Neural progenitor cell (in vitro differentiated cells): ENCODE measurements at regions not wholly inside any gene's neighbourhood (a gene's known extent, or its start where the extent isn't known, plus 50 kb on each side); places are given as distances from the start of the nearest gene placed in this dataset.

Experiments
- DNase-seq: peaks from one replicate; pipeline ENCODE4 v3.0.0-alpha.2; 2016; ENCODE audit warnings: low spot score
- H2AFZ ChIP-seq: fragments of 200-600 bp; sonication (generic); replicated peaks from 2 replicates; pipeline ENCODE4 v1.6.1; 2016; ENCODE audit warnings: antibody characterized with exemption
- H3F3A ChIP-seq: fragments of 200-600 bp; sonication (generic); 2 replicates; pipeline ENCODE4 v1.6.1; 2016; ENCODE audit warnings: antibody characterized with exemption, low read depth
- H3K27ac ChIP-seq: fragments of 200-600 bp; sonication (generic); 2 replicates; pipeline ENCODE4 v1.5.1; 2016; ENCODE audit warnings: mild to moderate bottlenecking
- H3K27me3 ChIP-seq: fragments of 200-600 bp; sonication (generic); 2 replicates; pipeline ENCODE4 v1.6.1; 2016; ENCODE audit warnings: mild to moderate bottlenecking, moderate library complexity
- H3K36me3 ChIP-seq: fragments of 200-600 bp; sonication (generic); 2 replicates; pipeline ENCODE4 v1.5.1; 2016
- H3K4me1 ChIP-seq: fragments of 200-600 bp; sonication (generic); 2 replicates; pipeline ENCODE4 v1.6.1; 2016; ENCODE audit warnings: mixed run types
- H3K4me2 ChIP-seq: fragments of 200-600 bp; sonication (generic); 2 replicates; pipeline ENCODE4 v1.6.1; 2016
- H3K4me3 ChIP-seq: fragments of 200-600 bp; sonication (generic); 2 replicates; pipeline ENCODE4 v1.5.1; 2016
- H3K79me2 ChIP-seq: fragments of 200-600 bp; sonication (generic); 2 replicates; pipeline ENCODE4 v1.6.1; 2016; ENCODE audit warnings: low read depth
- H3K9ac ChIP-seq: fragments of 200-600 bp; sonication (generic); 2 replicates; pipeline ENCODE4 v1.6.1; 2016
- H3K9me3 ChIP-seq: fragments of 200-600 bp; sonication (generic); 2 replicates; pipeline ENCODE4 v1.5.1; 2016; ENCODE audit warnings: low read depth
- H4K20me1 ChIP-seq: fragments of 200-600 bp; sonication (generic); 2 replicates; pipeline ENCODE4 v1.6.1; 2016; ENCODE audit warnings: low read depth
- H3K27ac Mint-ChIP-seq: 3 replicates; pipeline ENCODE4 v1.8.0; 2021; ENCODE audit warnings: mixed read lengths
- H3K27me3 Mint-ChIP-seq: 2 replicates; pipeline ENCODE4 v1.8.0; 2022; ENCODE audit warnings: low read depth, mild to moderate bottlenecking, inconsistent platforms, moderate library complexity, mixed read lengths; ENCODE audit not compliant: insufficient read depth
- H3K36me3 Mint-ChIP-seq: 3 replicates; pipeline ENCODE4 v1.8.0; 2021; ENCODE audit warnings: mixed read lengths
- H3K4me1 Mint-ChIP-seq: 3 replicates; pipeline ENCODE4 v1.8.0; 2021; ENCODE audit warnings: mixed read lengths
- H3K4me3 Mint-ChIP-seq: 3 replicates; pipeline ENCODE4 v1.8.0; 2021; ENCODE audit warnings: mild to moderate bottlenecking, moderate library complexity, mixed read lengths
- H3K9me3 Mint-ChIP-seq: 3 replicates; pipeline ENCODE4 v1.8.0; 2020; ENCODE audit warnings: mixed read lengths
- EZH2 ChIP-seq: fragments of 200-600 bp; sonication (generic); IDR thresholded peaks from 2 replicates; pipeline ENCODE4 v1.6.1; 2017; ENCODE audit warnings: antibody characterized with exemption, mild to moderate bottlenecking, moderate library complexity
- EZH2phosphoT487 ChIP-seq: fragments of 200-600 bp; sonication (generic); IDR thresholded peaks from 2 replicates; pipeline ENCODE4 v1.6.1; 2017; ENCODE audit warnings: antibody characterized with exemption
- TF ChIP-seq, protein P1 (sequence below): fragments of 200-600 bp; sonication (generic); IDR thresholded peaks from 2 replicates; pipeline ENCODE4 v1.5.1; 2017; ENCODE audit warnings: antibody characterized with exemption, mild to moderate bottlenecking

DNA sequence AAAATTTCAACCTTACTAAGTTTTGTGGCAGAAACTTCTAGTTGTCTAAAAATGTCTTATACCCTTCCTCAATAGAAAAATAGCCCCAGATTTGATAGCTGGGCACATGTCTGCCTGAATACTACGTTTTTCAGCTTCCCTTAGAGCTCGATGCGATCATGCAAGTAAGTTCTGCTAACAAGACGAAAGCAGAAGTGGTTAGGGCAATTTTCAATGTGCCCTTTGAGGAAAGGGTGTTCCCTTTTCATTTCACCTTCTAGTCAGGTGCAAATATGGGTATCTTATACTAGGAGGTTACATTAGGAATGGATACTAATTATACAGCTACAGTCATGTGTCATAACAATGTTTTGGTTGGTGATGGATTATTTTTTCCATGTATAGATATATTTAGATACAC lies 1572.1 kb upstream of the LRRTM1 start:
- Mint-ChIP-seq H3K9me3 (no peaks in the 10 kb centered on the region), H3K27me3 (peaks cover 2% of the 10 kb centered on the region), H3K4me3 (no peak overlapping the region), H3K36me3 (no peaks in the 10 kb centered on the region), H3K4me1 (no peaks in the 10 kb centered on the region), H3K27ac (no peak overlapping the region)
- Histone ChIP-seq H3F3A (no peaks in the 10 kb centered on the region), H2AFZ (no peak overlapping the region), H3K9me3 (no peaks in the 10 kb centered on the region), H3K4me3 (no peak overlapping the region), H3K27me3 (no peaks in the 10 kb centered on the region), H3K9ac (no peak overlapping the region), H3K36me3 (no peaks in the 10 kb centered on the region), H4K20me1 (no peaks in the 10 kb centered on the region), H3K79me2 (no peaks in the 10 kb centered on the region), H3K4me2 (no peak overlapping the region), H3K4me1 (no peaks in the 10 kb centered on the region), H3K27ac (no peak overlapping the region)
- DNase-seq: no peak
- TF ChIP-seq EZH2: no peak
- no peak for TF ChIP-seq EZH2phosphoT487
- TF ChIP-seq, protein P1, sequence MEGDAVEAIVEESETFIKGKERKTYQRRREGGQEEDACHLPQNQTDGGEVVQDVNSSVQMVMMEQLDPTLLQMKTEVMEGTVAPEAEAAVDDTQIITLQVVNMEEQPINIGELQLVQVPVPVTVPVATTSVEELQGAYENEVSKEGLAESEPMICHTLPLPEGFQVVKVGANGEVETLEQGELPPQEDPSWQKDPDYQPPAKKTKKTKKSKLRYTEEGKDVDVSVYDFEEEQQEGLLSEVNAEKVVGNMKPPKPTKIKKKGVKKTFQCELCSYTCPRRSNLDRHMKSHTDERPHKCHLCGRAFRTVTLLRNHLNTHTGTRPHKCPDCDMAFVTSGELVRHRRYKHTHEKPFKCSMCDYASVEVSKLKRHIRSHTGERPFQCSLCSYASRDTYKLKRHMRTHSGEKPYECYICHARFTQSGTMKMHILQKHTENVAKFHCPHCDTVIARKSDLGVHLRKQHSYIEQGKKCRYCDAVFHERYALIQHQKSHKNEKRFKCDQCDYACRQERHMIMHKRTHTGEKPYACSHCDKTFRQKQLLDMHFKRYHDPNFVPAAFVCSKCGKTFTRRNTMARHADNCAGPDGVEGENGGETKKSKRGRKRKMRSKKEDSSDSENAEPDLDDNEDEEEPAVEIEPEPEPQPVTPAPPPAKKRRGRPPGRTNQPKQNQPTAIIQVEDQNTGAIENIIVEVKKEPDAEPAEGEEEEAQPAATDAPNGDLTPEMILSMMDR: no peak

DNA sequence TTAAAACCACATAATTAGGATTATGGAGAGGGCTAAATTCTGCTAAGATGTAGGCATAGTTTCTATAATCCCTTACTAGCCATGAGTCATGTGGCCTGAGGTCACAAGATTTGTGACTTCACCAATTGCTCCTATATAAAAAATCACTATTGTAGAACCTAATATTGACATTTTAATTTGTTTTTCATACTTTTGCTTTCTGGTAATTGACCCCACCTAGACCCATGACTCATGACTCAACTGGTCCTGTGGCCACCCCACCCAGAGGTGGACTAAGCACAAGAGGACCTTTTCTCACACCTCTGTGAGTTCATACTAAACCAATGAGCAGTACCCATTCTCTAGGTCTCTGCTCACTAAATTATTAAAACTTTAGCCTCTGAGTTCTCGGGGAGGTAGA lies 1567.5 kb upstream of the LRRTM1 start:
- Mint-ChIP-seq H3K27ac (no peak overlapping the region), H3K4me3 (no peak overlapping the region), H3K36me3 (no peaks in the 10 kb centered on the region), H3K27me3 (no peaks in the 10 kb centered on the region), H3K9me3 (no peaks in the 10 kb centered on the region), H3K4me1 (no peaks in the 10 kb centered on the region)
- no peak for DNase-seq
- Histone ChIP-seq H4K20me1 (no peaks in the 10 kb centered on the region), H2AFZ (no peak overlapping the region), H3K9me3 (no peaks in the 10 kb centered on the region), H3K9ac (no peak overlapping the region), H3K27ac (no peak overlapping the region), H3K4me2 (no peak overlapping the region), H3K36me3 (no peaks in the 10 kb centered on the region), H3K79me2 (no peaks in the 10 kb centered on the region), H3K4me3 (no peak overlapping the region), H3K4me1 (no peaks in the 10 kb centered on the region), H3F3A (no peaks in the 10 kb centered on the region), H3K27me3 (no peaks in the 10 kb centered on the region)
- TF ChIP-seq, protein P1: no peak
- no peak for TF ChIP-seq EZH2phosphoT487
- no peak for TF ChIP-seq EZH2

DNA sequence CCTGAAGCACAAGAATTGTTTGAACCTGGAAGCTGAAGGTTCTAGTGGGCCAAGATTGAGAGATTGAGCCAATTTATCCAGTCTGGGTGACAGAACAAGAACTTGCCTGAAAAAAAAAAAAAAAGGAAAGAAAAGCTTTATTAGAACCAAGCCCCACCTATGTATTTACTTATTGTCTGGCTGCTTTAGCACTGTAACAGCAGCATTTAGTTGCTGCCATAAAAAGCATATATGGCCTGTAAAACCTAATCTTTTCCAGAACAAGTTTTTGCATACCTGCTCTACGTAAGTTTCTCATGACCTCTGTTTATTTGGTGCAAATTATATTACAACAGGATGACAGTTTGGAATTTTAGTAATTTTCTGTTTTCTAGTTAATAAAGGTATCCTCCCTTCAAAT lies 1565.6 kb upstream of the LRRTM1 start:
- Histone ChIP-seq H3K36me3 (no peaks in the 10 kb centered on the region), H3K4me1 (no peaks in the 10 kb centered on the region), H3F3A (no peaks in the 10 kb centered on the region), H3K27me3 (no peaks in the 10 kb centered on the region), H3K79me2 (no peaks in the 10 kb centered on the region), H3K9ac (no peak overlapping the region), H4K20me1 (no peaks in the 10 kb centered on the region), H3K4me2 (no peak overlapping the region), H2AFZ (no peak overlapping the region), H3K27ac (no peak overlapping the region), H3K9me3 (no peaks in the 10 kb centered on the region), H3K4me3 (no peak overlapping the region)
- no peaks in the 10 kb centered on the region for H3K4me1 Mint-ChIP-seq
- H3K9me3 Mint-ChIP-seq: no peaks in the 10 kb centered on the region
- H3K36me3 Mint-ChIP-seq: no peaks in the 10 kb centered on the region
- TF ChIP-seq EZH2: no peak
- TF ChIP-seq, protein P1: no peak
- TF ChIP-seq EZH2phosphoT487: no peak
- H3K27me3 Mint-ChIP-seq: no peaks in the 10 kb centered on the region
- no peak overlapping the region for H3K27ac Mint-ChIP-seq
- DNase-seq: no peak
- H3K4me3 Mint-ChIP-seq: no peak overlapping the region

DNA sequence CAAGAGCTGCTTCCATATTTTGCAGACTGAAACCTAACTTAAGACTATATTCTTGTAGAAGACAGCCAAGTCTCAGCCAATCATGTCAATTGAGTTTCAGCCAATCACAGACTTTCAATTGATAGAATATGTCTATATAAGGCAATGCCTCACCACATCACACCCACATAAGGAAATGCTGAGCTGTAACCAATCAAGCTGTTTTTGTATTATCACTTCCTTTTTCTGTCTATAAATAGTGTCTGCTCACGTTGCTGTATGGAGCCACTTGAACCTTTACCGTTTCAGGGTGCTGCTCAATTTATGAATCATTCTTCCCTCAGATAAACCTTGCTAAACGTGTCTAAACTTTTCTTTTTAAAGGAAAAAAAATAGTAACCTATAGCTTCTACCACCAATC lies 1554.4 kb upstream of the LRRTM1 start:
- H3K4me1 Mint-ChIP-seq: no peaks in the 10 kb centered on the region
- no peaks in the 10 kb centered on the region for H3K27me3 ChIP-seq

More for the DNA sequence above, 1554.4 kb upstream of the LRRTM1 start:
- Histone ChIP-seq H4K20me1 (no peaks in the 10 kb centered on the region), H3F3A (no peaks in the 10 kb centered on the region), H2AFZ (no peak overlapping the region), H3K9ac (no peak overlapping the region), H3K4me1 (no peaks in the 10 kb centered on the region), H3K4me2 (no peak overlapping the region), H3K36me3 (no peaks in the 10 kb centered on the region), H3K27ac (no peak overlapping the region), H3K4me3 (no peak overlapping the region), H3K9me3 (no peaks in the 10 kb centered on the region), H3K79me2 (no peaks in the 10 kb centered on the region)
- Mint-ChIP-seq H3K27me3 (no peaks in the 10 kb centered on the region), H3K27ac (no peak overlapping the region), H3K4me3 (no peak overlapping the region), H3K36me3 (no peaks in the 10 kb centered on the region), H3K9me3 (no peaks in the 10 kb centered on the region)
- DNase-seq: no peak
- TF ChIP-seq EZH2 (no peak), EZH2phosphoT487 (no peak)
- TF ChIP-seq, protein P1: no peak
